GM18517 (cell line): ENCODE measurements at regions not wholly inside any gene's neighbourhood (a gene's known extent, or its start where the extent isn't known, plus 50 kb on each side); places are given as distances from the start of the nearest gene placed in this dataset.
"Not testable (repeated sequence)": the region's sequence is repeated elsewhere in the genome, so short reads cannot be mapped to it uniquely, and the experiment has no call there.

Source experiments
- ATAC-seq: cut with Tn5 transposase; IDR thresholded peaks from one replicate; pipeline ENCODE4 v1.9.1; 2021; ENCODE audit warnings: mild to moderate bottlenecking, moderate library complexity; ENCODE audit not compliant: unreplicated experiment

GRCh38 chr12:19763488-19763887, 324.2 kb downstream of the AEBP2 start:
- no peak for ATAC-seq

DNA sequence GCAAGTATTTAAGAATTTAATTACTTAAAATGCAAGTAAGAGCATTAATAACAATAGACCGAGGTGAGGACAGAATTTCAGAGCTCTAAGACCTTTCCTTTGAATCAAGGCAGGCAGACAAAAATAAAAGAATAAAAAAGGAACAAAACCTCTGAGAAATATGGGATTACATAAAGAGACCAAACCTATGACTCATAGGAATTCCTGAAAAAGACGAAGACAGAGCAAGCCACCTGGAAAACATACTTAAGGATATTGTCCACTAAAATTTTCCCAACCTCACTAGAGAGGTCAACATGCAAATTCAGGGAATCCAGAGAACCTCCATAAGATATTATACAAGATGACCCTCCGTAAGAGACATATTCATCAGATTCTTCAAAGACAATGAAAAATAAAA, 325.1 kb downstream of the AEBP2 start:
- no peak for ATAC-seq

- ATAC-seq = no peak
Measured at GRCh38 chr12:19771858-19772257, 332.6 kb downstream of the AEBP2 start.

- no peak for ATAC-seq
Measured at GRCh38 chr12:19772776-19773175, 333.5 kb downstream of the AEBP2 start.

GRCh38 chr12:19775241-19775640, 335.9 kb downstream of the AEBP2 start:
- ATAC-seq = no peak

DNA sequence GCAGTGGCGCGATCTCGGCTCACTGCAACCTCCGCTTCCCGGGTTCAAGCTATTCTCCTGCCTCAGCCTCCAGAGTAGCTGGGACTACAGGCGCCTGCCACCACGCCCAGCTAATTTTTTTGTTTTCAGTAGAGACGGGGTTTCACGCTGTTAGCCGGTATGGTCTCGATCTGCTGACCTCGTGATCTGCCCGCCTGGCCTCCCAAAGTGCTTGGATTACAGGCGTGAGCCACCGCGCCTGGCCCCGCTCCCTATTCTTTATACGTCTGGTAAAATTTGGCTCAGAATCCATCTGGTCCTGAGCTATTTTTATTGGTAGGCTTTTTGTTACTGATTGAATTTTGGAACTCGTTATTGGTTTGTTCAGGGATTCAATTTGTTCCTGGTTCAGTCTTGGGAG, 336.7 kb downstream of the AEBP2 start:
- not testable (repeated sequence) for ATAC-seq

DNA sequence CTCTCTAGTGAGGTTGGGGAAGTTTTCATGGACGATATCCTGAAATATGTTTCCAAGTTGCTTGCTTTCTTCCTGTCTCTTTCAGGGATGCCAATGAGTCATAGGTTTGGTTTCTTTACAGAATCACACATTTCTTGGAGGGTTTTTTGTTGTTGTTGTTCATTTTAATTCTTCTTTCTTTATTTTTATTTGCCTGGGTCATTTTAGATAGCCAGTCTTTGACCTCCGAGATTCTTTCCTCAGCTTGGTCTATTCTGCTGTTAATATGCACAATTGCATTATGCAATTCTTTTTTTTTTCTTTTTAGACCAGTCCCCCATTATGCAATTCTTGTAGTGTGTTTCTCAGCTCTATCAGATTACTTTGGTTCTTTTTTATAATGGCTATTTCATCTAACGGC, 338.9 kb downstream of the AEBP2 start:
- no peak for ATAC-seq

DNA sequence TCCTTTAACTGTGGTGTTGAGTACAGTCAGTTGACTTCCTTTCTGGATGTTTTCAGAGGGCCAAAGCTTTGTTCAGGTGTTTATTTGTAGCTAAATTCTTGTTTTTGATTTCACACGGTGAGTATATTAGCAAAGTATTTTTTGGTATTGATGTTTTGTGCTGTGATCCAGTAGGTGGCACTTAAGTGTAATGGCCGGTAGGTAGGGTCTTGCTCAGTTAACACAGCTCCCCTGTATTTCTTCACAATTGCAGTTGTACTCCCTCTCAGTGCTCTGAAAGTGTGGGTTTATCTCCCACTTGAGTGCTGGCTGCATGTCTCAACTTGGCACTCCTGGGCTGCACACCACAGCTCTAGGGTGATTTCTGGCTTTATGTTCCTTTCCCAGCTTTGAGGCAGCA, 339.5 kb downstream of the AEBP2 start:
- ATAC-seq = no peak

GRCh38 chr12:19779395-19780056, 340.2 kb downstream of the AEBP2 start:
- no peak for ATAC-seq

- ATAC-seq = no peak
Measured at GRCh38 chr12:19780460-19780859, 341.2 kb downstream of the AEBP2 start.

DNA sequence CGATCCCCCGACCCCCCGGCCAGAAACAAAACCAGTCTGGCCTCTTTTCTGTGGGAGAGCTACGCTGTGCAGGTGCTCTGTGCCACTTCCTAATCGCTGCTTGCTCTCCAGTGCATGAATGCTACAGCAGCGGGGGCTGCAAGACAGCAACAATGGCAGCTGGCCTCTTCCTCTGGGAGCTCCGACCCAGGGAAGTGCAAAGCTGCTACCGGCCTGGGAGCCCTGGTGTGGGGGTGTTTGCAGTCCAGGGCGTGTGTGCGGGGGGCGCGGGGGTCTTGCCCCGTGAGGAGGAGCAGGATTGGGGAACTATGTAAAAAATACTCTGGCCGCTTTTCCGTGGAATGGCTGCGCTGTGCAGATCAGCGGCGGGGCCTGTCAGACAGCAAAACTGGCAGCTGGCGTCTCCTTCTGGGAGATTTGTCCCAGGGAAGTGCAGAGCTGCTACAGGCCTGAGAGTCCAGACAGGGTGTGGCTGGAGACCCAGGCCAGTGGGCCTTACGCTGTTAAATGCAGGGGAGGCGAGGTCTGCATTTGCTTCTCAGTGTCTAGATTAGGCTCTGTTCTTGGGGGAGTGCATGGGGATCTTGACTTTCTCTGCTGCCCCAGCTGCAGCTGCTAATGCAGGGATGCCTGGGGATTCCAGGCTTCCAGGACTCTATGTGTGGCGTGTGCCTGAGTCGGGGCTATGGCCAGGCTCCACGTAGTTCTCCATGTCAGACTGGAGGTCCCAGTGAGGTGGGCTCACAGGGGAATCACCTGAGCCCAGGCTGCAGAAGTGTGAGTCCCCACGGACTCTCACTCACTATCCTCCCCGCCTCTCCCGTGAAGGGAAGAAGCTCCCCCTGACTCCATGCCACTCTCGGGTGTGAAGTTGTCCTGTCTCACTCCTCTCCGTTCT, 344.5 kb downstream of the AEBP2 start:
- no peak for ATAC-seq

GRCh38 chr12:19792028-19792427, 352.7 kb downstream of the AEBP2 start:
- ATAC-seq = no peak

- no peak for ATAC-seq
Measured at GRCh38 chr12:19794116-19794515, 354.8 kb downstream of the AEBP2 start.

- ATAC-seq = no peak
Measured at GRCh38 chr12:19799216-19799615, 359.9 kb downstream of the AEBP2 start.

DNA sequence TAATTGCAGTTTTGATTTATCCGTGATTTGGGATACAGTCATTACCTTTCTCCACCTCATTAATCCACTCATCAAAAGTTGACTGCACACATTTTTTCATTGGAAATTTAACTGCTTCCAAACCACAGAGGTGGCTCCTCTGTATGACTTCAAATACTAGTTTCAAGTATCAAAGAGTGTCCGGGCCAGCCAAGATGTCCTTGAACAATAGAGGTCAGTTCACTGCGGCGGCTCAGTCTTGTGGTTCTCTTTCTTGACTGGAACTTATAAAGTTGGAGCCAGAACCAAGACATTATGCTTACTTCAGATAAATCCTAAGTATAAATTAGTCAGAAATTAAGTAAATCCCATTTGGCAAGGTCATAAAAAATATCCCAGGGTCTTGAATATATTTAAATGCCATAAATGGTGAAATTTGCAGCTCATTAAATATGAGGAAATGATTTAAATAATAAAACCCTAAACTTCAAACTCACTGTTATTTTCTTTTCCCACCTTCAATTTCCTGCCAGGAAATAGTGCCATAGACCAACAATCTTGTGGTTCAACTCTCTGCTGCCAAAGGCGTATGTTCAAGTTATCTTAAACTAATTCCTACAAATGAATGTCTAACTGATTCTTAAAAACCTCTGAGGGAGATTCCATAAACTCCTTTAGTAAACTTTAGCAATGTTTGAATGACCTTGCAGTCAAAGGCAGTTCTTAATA, 360.8 kb downstream of the AEBP2 start:
- ATAC-seq = no peak

DNA sequence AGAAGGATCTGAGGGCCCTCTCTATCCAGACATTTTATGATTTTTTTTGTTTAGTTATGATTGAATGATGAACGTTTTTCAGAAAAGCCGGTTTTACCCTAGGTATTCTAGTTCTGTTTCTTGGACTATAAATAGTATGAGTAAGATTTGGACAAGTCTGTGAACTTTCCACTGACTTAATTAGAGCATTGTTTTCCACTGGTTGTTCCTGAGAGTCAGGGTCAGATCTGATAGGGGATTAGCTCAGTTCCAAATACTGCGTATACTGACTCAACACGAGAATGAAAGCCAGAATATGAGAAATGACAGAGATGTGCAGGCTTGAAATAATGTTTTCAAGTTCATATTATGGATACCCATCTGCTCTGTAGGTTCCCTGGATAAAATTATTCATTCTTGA, 361.6 kb downstream of the AEBP2 start:
- ATAC-seq = no peak

DNA sequence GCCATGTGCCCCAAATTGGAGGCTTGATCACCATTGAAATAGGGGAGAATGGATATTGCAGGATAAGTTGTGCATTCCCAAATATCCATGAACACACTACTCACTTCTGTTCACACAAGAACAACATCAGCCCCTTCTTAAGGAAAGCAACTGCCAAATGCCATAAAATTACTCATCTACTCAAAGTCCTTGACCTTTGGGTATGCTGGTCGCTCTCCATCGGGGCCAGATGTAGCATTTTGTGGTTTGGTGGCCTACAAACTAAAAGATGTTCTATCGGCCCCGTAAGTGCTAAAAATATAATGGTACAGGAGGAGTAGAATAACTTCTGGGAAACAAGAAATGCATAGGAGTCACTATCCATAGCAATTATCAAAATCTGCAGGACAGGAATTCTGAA, 362.6 kb downstream of the AEBP2 start:
- no peak for ATAC-seq

- ATAC-seq = no peak
Measured at GRCh38 chr12:19802915-19803314, 363.6 kb downstream of the AEBP2 start.

DNA sequence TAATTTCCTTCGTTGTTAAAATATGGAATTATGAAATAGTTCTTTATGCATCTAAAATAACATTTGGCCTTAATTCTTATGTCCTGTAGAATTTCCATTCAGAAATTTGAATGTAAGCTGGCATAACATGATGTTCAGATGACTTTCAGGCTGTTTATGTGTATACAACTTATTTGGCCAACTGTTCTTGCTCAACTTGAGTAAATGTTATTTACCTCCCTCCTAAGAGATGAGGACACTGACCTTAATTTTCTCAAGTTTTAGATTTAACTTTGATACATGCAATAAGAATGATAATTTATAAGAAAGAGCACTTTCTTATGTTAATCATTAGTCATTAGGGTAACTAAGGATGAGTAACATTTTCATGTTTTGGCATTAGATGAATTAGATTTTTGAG, 365.4 kb downstream of the AEBP2 start:
- ATAC-seq = no peak

GRCh38 chr12:19808371-19808770, 369.1 kb downstream of the AEBP2 start:
- ATAC-seq = no peak

- no peak for ATAC-seq
Measured at GRCh38 chr12:19810213-19810612, 370.9 kb downstream of the AEBP2 start.

GRCh38 chr12:19811922-19812321, 372.6 kb downstream of the AEBP2 start:
- ATAC-seq = no peak
